K562 (cell line): ENCODE measurements at regions not wholly inside any gene's neighbourhood (a gene's known extent, or its start where the extent isn't known, plus 50 kb on each side); places are given as distances from the start of the nearest gene placed in this dataset.

Experiments used
- CTBP1 ChIP-seq: fragments of 450-650 bp; IDR thresholded peaks from 2 replicates; pipeline ENCODE4 v1.6.1; 2016; ENCODE audit warnings: borderline replicate concordance
- FOXO4 ChIP-seq: fragments of 450-650 bp; formaldehyde crosslinking; IDR thresholded peaks from 2 replicates; pipeline ENCODE4 v1.4.0; 2020; ENCODE audit warnings: mild to moderate bottlenecking, moderate library complexity
- HSF4 ChIP-seq: fragments of 250-450 bp; sonication (Bioruptor Pico); IDR thresholded peaks from 2 replicates; pipeline ENCODE4 v2.1.2; 2022; ENCODE audit warnings: mild to moderate bottlenecking, moderate library complexity, borderline replicate concordance
- NRF1 ChIP-seq, 2 experiments: fragments of 450-650 bp; IDR thresholded peaks in 1 of 2; conservative IDR thresholded peaks in 1 of 2; 2 replicates each; pipeline ENCODE4 v1.6.1; 2014; ENCODE audit warnings: mild to moderate bottlenecking in 2 of 2
- ZBTB1 ChIP-seq: sonication (generic); formaldehyde crosslinking; IDR thresholded peaks from 2 replicates; pipeline ENCODE4 v1.8.1; 2023; ENCODE audit warnings: missing genetic modification reagents, low read depth, mild to moderate bottlenecking, borderline replicate concordance
- TF ChIP-seq, protein P1 (sequence below): fragments of 200-800 bp; sonication (Bioruptor generic); IDR thresholded peaks from 2 replicates; pipeline ENCODE4 v1.6.1; 2016; ENCODE audit warnings: missing genetic modification characterization, missing compliant biosample characterization

GRCh38 chr1:30519201-30519763, 204.1 kb downstream of the MATN1 start (continued):
- TF ChIP-seq, protein P1, sequence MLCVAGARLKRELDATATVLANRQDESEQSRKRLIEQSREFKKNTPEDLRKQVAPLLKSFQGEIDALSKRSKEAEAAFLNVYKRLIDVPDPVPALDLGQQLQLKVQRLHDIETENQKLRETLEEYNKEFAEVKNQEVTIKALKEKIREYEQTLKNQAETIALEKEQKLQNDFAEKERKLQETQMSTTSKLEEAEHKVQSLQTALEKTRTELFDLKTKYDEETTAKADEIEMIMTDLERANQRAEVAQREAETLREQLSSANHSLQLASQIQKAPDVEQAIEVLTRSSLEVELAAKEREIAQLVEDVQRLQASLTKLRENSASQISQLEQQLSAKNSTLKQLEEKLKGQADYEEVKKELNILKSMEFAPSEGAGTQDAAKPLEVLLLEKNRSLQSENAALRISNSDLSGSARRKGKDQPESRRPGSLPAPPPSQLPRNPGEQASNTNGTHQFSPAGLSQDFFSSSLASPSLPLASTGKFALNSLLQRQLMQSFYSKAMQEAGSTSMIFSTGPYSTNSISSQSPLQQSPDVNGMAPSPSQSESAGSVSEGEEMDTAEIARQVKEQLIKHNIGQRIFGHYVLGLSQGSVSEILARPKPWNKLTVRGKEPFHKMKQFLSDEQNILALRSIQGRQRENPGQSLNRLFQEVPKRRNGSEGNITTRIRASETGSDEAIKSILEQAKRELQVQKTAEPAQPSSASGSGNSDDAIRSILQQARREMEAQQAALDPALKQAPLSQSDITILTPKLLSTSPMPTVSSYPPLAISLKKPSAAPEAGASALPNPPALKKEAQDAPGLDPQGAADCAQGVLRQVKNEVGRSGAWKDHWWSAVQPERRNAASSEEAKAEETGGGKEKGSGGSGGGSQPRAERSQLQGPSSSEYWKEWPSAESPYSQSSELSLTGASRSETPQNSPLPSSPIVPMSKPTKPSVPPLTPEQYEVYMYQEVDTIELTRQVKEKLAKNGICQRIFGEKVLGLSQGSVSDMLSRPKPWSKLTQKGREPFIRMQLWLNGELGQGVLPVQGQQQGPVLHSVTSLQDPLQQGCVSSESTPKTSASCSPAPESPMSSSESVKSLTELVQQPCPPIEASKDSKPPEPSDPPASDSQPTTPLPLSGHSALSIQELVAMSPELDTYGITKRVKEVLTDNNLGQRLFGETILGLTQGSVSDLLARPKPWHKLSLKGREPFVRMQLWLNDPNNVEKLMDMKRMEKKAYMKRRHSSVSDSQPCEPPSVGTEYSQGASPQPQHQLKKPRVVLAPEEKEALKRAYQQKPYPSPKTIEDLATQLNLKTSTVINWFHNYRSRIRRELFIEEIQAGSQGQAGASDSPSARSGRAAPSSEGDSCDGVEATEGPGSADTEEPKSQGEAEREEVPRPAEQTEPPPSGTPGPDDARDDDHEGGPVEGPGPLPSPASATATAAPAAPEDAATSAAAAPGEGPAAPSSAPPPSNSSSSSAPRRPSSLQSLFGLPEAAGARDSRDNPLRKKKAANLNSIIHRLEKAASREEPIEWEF (CRISPR knock-in tag), result no peak
- TF ChIP-seq FOXO4 (CRISPR knock-in tag) (no peak), NRF1 (conservative IDR thresholded peaks at IDR 0.05 in 1 of 2, IDR thresholded peaks at IDR 0.05 in 1 of 2) (no peak), ZBTB1 (CRISPR knock-in tag) (no peak), CTBP1 (peak; percentile 58; the same call in 1 of the 2 replicates), HSF4 (CRISPR knock-in tag) (no peak)
